CD4-positive, alpha-beta T cell treated with Interleukin-15 for 1 hour (primary cell): ENCODE measurements at regions not wholly inside any gene's neighbourhood (a gene's known extent, or its start where the extent isn't known, plus 50 kb on each side); places are given as distances from the start of the nearest gene placed in this dataset.

Experiments used
- DNase-seq: peaks from one replicate; pipeline ENCODE4 v3.0.0-alpha.2; 2020

GRCh38 chr4:152089584-152089983 is 328.8 kb upstream of the GATB start:
- DNase-seq, result no peak

GRCh38 chr4:152087335-152087734 is 326.5 kb upstream of the GATB start:
- no peak for DNase-seq

GRCh38 chr4:152085657-152086056 is 324.9 kb upstream of the GATB start:
- DNase-seq, result no peak

GRCh38 chr4:152083338-152083737 is 322.5 kb upstream of the GATB start:
- DNase-seq, result no peak

- no peak for DNase-seq
Measured at GRCh38 chr4:152081024-152081423, 320.2 kb upstream of the GATB start.

GRCh38 chr4:152079543-152080293 is 318.9 kb upstream of the GATB start:
- DNase-seq, result peak; percentile 50

- DNase-seq, result no peak
Measured at GRCh38 chr4:152079079-152079478, 318.3 kb upstream of the GATB start.

- DNase-seq, result no peak
Measured at GRCh38 chr4:152077582-152077981, 316.8 kb upstream of the GATB start.

- no peak for DNase-seq
Measured at GRCh38 chr4:152075253-152075928, 314.6 kb upstream of the GATB start.

- DNase-seq, result no peak
Measured at GRCh38 chr4:152074573-152074972, 313.8 kb upstream of the GATB start.

- DNase-seq, result no peak
Measured at GRCh38 chr4:152074088-152074437, 313.3 kb upstream of the GATB start.

GRCh38 chr4:152073351-152074087 is 312.7 kb upstream of the GATB start:
- DNase-seq, result no peak

- DNase-seq, result no peak
Measured at GRCh38 chr4:152072906-152073305, 312.1 kb upstream of the GATB start.

- no peak for DNase-seq
Measured at GRCh38 chr4:152072001-152072485, 311.2 kb upstream of the GATB start.

- no peak for DNase-seq
Measured at GRCh38 chr4:152070854-152071253, 310.0 kb upstream of the GATB start.

GRCh38 chr4:152068866-152069265 is 308.1 kb upstream of the GATB start:
- DNase-seq, result no peak

- DNase-seq, result no peak
Measured at GRCh38 chr4:152065545-152065944, 304.7 kb upstream of the GATB start.

- DNase-seq, result no peak
Measured at GRCh38 chr4:152064753-152065152, 303.9 kb upstream of the GATB start.

- DNase-seq, result no peak
Measured at GRCh38 chr4:152064282-152064681, 303.5 kb upstream of the GATB start.

GRCh38 chr4:152063621-152064240 is 302.9 kb upstream of the GATB start:
- peak; percentile 39 for DNase-seq

GRCh38 chr4:152062936-152063620 is 302.3 kb upstream of the GATB start:
- no peak for DNase-seq

GRCh38 chr4:152054731-152055130 is 293.9 kb upstream of the GATB start:
- DNase-seq, result no peak
